ENCODE measurements at regions not wholly inside any gene's neighbourhood (a gene's known extent, or its start where the extent isn't known, plus 50 kb on each side); places are given as distances from the start of the nearest gene placed in this dataset.
"Not testable (repeated sequence)": the region's sequence is repeated elsewhere in the genome, so short reads cannot be mapped to it uniquely, and the experiment has no call there.

DNA sequence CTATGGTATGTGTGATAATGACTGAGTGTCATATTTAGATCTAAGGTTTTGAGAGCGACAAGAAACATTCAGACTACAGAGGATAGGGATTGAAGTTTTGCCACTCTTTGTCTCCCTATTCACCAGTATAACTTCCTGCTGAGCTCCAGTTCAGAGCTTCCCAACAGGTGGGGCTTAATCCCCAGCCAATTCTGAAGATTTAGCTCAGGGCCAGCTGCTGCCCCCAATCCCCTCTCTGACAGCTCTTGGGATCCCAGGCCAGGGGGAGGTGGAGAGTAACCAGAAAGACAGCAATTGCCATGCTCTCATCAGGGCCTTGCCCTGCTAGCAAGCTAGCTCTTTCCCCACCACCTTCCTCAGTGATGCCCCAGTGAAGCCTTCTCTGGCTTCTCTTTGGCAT, 57.8 kb downstream of the TRIL start:
- Mint-ChIP-seq H3K4me3 (no peak overlapping the region), H3K27me3 (peaks cover 23% of the 10 kb centered on the region), H3K9me3 (no peaks in the 10 kb centered on the region), H3K4me1 (peaks cover 2% of the 10 kb centered on the region), H3K36me3 (no peaks in the 10 kb centered on the region), H3K27ac (no peak overlapping the region)
- no peak for DNase-seq

GRCh38 chr7:28893888-28894287, 64.2 kb downstream of the TRIL start:
- H3K27ac Mint-ChIP-seq = no peak overlapping the region
- H3K9me3 Mint-ChIP-seq = no peaks in the 10 kb centered on the region
- no peaks in the 10 kb centered on the region for H3K4me1 Mint-ChIP-seq
- no peak overlapping the region for H3K4me3 Mint-ChIP-seq
- H3K27me3 Mint-ChIP-seq = peaks cover 6% of the 10 kb centered on the region
- DNase-seq = no peak
- H3K36me3 Mint-ChIP-seq = no peaks in the 10 kb centered on the region

DNA sequence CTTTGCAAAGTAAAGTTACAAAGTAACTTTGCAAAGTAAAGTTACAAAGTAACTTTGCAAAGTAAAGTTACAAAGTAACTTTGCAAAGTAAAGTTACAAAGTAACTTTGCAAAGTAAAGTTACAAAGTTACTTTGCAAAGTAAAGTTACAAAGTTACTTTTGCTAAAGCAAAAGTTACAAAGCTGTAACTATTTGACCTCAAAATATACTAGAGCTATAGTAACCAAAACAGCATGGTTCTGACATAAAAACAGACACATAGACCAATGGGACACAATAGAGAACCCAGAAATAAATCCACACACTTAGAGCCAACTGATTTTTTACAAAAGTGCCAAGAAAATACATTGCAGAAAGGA, 66.3 kb downstream of the TRIL start:
- H3K4me3 Mint-ChIP-seq, H3K4me1 Mint-ChIP-seq, H3K36me3 Mint-ChIP-seq, H3K9me3 Mint-ChIP-seq, DNase-seq, H3K27ac Mint-ChIP-seq: not testable (repeated sequence)
- H3K27me3 Mint-ChIP-seq = peaks cover 16% of the 10 kb centered on the region

GRCh38 chr7:28891192-28891875, 66.8 kb downstream of the TRIL start:
- Mint-ChIP-seq H3K27ac (no peak overlapping the region), H3K27me3 (peaks cover 16% of the 10 kb centered on the region), H3K4me1 (no peaks in the 10 kb centered on the region), H3K36me3 (no peaks in the 10 kb centered on the region), H3K9me3 (no peaks in the 10 kb centered on the region), H3K4me3 (no peak overlapping the region)
- DNase-seq = no peak

DNA sequence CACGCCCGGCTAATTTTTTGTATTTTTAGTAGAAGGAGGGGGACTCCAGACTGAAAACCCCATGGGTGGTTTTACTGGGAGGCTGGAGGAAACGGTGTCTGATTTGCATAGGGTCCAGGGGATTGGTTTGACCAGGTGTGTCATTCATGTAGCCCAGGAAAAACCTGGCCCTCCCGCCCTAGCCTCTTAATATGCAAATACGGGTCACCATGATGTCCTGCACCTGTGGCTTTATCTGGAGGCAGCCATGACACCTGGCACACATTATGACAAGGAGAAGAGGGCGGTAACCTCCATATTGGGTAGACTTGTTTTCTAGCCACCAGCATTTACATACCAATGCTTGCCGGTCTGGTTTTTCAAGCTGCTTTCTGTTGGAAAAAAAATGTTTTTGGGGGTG, 68.0 kb downstream of the TRIL start:
- H3K4me1 Mint-ChIP-seq = no peaks in the 10 kb centered on the region

DNA sequence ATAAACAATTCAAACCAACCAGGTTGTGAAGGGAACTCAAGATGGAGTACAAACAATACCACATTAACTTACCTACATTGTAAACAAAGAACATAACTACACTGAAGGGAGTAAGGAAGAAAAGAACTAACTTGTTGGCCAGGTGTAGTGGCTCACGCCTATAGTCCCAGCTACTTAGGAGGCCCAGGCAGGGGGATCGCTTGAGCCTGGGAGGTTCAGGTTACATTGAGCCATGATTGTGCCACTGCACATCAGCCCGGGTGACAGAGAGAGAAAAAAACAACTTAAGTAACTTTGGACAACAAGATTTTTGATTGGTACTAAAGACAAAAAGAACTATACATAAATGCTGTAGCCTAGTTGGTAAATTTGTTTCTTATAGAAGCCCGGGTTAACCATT, 68.8 kb downstream of the TRIL start:
- no peak for DNase-seq
- H3K27me3 Mint-ChIP-seq = peaks cover 24% of the 10 kb centered on the region
- no peak overlapping the region for H3K27ac Mint-ChIP-seq
- H3K4me1 Mint-ChIP-seq = no peaks in the 10 kb centered on the region
- H3K4me3 Mint-ChIP-seq = no peak overlapping the region
- H3K9me3 Mint-ChIP-seq = no peaks in the 10 kb centered on the region
- no peaks in the 10 kb centered on the region for H3K36me3 Mint-ChIP-seq

More for the DNA sequence above, 68.0 kb downstream of the TRIL start:
- Mint-ChIP-seq H3K9me3 (no peaks in the 10 kb centered on the region), H3K27ac (no peak overlapping the region), H3K4me3 (no peak overlapping the region), H3K27me3 (peaks cover 20% of the 10 kb centered on the region), H3K36me3 (no peaks in the 10 kb centered on the region)
- DNase-seq = no peak

DNA sequence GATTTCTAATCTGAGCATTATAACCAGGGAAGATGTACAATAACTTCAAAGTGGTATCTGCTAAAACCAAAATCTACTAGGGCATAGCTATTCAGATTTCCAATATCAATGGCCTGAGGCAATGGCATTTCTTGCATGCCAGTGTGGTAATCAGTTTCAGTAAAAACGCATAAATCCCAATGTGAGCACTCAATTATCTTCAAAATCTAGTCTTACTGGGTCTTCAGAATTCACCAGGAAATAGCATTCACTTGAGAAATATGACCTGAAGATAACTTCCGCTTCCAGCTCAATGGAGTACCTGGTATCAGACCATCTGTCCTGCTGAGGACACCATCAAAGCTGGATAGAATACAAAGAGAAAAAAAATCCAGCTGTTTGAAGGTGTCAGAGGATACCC, 72.4 kb downstream of the TRIL start:
- Mint-ChIP-seq H3K9me3 (no peaks in the 10 kb centered on the region), H3K27me3 (peaks cover 47% of the 10 kb centered on the region), H3K27ac (no peak overlapping the region), H3K4me3 (no peak overlapping the region), H3K4me1 (no peaks in the 10 kb centered on the region), H3K36me3 (no peaks in the 10 kb centered on the region)
- DNase-seq = no peak

- DNase-seq = no peak
- H3K27me3 Mint-ChIP-seq = peaks cover 51% of the 10 kb centered on the region
- no peaks in the 10 kb centered on the region for H3K36me3 Mint-ChIP-seq
- no peaks in the 10 kb centered on the region for H3K4me1 Mint-ChIP-seq
- no peaks in the 10 kb centered on the region for H3K9me3 Mint-ChIP-seq
- H3K27ac Mint-ChIP-seq = no peak overlapping the region
- no peak overlapping the region for H3K4me3 Mint-ChIP-seq
Observed at GRCh38 chr7:28882869-28883470, 75.2 kb downstream of the TRIL start.

DNA sequence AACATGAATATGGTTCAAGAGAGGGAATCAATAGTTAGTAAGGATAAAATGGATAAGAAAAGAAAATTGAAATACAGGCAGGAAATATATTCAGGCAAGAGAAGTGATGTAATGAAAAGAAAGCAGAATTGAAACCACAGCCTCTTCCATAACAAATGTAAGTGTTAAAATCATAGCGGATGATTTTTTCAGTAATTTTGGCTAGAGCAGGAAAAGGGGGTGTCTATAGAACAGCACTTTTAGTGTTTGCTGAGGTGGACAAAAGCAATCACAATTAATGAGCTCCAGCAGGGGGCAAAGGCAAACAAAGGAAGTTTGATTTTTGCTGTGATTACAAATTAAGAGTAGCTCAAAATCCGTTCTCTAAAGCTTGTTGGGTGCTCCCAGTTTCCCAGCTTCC, 79.0 kb downstream of the TRIL start:
- Mint-ChIP-seq H3K27me3 (peaks cover 34% of the 10 kb centered on the region), H3K27ac (no peak overlapping the region), H3K4me1 (no peaks in the 10 kb centered on the region), H3K4me3 (no peak overlapping the region), H3K36me3 (no peaks in the 10 kb centered on the region), H3K9me3 (no peaks in the 10 kb centered on the region)
- DNase-seq = no peak

GRCh38 chr7:28878481-28878880, 79.6 kb downstream of the TRIL start:
- no peak overlapping the region for H3K27ac Mint-ChIP-seq
- DNase-seq = no peak
- no peak overlapping the region for H3K4me3 Mint-ChIP-seq
- H3K4me1 Mint-ChIP-seq = no peaks in the 10 kb centered on the region
- no peaks in the 10 kb centered on the region for H3K9me3 Mint-ChIP-seq
- no peaks in the 10 kb centered on the region for H3K36me3 Mint-ChIP-seq
- H3K27me3 Mint-ChIP-seq = peaks cover 28% of the 10 kb centered on the region
